H1 (cell line): ENCODE measurements at regions not wholly inside any gene's neighbourhood (a gene's known extent, or its start where the extent isn't known, plus 50 kb on each side); places are given as distances from the start of the nearest gene placed in this dataset.

Source experiments
- CTCF ChIA-PET: fragments of 300-600 bp; sonication (Branson Sonifier 250); formaldehyde crosslinking; loops from one replicate; lab custom pipeline; 2021; ENCODE audit not compliant: partially characterized antibody; lab: Charles Lee
- POLR2A ChIA-PET: fragments of 300-600 bp; sonication (Branson Sonifier 250); formaldehyde crosslinking; loops from one replicate; lab custom pipeline; 2021; ENCODE audit warnings: inconsistent platforms; ENCODE audit not compliant: partially characterized antibody; lab: Charles Lee
- DNase-seq, 2 experiments: peaks; one replicate each; pipeline versions ENCODE4 v3.0.0 to v3.0.0-alpha.2; 2010 to 2022; ENCODE audit warnings: low spot score in 2 of 2, low read depth in 1 of 2, mixed read lengths in 1 of 2
- FAIRE-seq: peaks from 2 replicates; lab custom pipeline; 2011; peaks lifted over from hg19 to GRCh38; lab: Jason Lieb, UNC
- H2AFZ ChIP-seq: 2 replicates; pipeline ENCODE4 v1.8.1; 2012; ENCODE audit warnings: low read length, inconsistent platforms
- H2AK5ac ChIP-seq: 2 replicates; pipeline ENCODE4 v1.6.1; 2013; ENCODE audit warnings: low read depth, low read length
- H2BK120ac ChIP-seq: replicated peaks from 2 replicates; pipeline ENCODE3; 2013; ENCODE audit warnings: low read depth, low read length, inconsistent platforms
- H2BK12ac ChIP-seq: 2 replicates; pipeline ENCODE4 v1.6.1; 2013; ENCODE audit warnings: low read depth, low read length
- H2BK15ac ChIP-seq: 2 replicates; pipeline ENCODE4 v1.6.1; 2013; ENCODE audit warnings: low read length
- H2BK20ac ChIP-seq: 2 replicates; pipeline ENCODE4 v1.6.1; 2013; ENCODE audit warnings: low read length
- H2BK5ac ChIP-seq: 2 replicates; pipeline ENCODE4 v1.6.1; 2013; ENCODE audit warnings: low read depth, low read length
- H3K14ac ChIP-seq: 2 replicates; pipeline ENCODE4 v1.6.1; 2013; ENCODE audit warnings: inconsistent platforms; ENCODE audit not compliant: insufficient read length
- H3K18ac ChIP-seq: 2 replicates; pipeline ENCODE4 v1.6.1; 2013; ENCODE audit warnings: low read length; ENCODE audit errors: extremely low read depth
- H3K23ac ChIP-seq: 2 replicates; pipeline ENCODE4 v1.6.1; 2013; ENCODE audit warnings: inconsistent platforms; ENCODE audit not compliant: insufficient read length
- H3K23me2 ChIP-seq: 2 replicates; pipeline ENCODE4 v1.6.1; 2013; ENCODE audit warnings: low read depth, low read length
- H3K27ac ChIP-seq: 2 replicates; pipeline ENCODE4 v1.6.1; 2011; ENCODE audit warnings: low read depth, low read length, inconsistent platforms
- H3K27me3 ChIP-seq, 4 experiments: replicated peaks in 1 of 4; 1 replicate in 1 of 4; 2 replicates in 3 of 4; pipeline versions ENCODE4 v1.6.1 to v1.8.1; 2011 to 2013; ENCODE audit warnings: low read length in 3 of 4, mild to moderate bottlenecking in 3 of 4, inconsistent platforms in 2 of 4, mixed read lengths in 2 of 4, moderate library complexity in 1 of 4; ENCODE audit not compliant: control insufficient read depth in 3 of 4, insufficient read depth in 3 of 4; ENCODE audit errors: extremely low read depth in 1 of 4
- H3K36me3 ChIP-seq, 4 experiments: 2 replicates each; pipeline versions ENCODE4 v1.6.1 to v1.8.1; 2011 to 2013; ENCODE audit warnings: mild to moderate bottlenecking in 4 of 4, low read length in 3 of 4, moderate library complexity in 2 of 4, control low read depth in 1 of 4, inconsistent platforms in 1 of 4; ENCODE audit not compliant: insufficient read depth in 4 of 4, control insufficient read depth in 2 of 4
- H3K4ac ChIP-seq: replicated peaks from 2 replicates; pipeline ENCODE3; 2013; ENCODE audit warnings: low read length, low read depth, mixed read lengths, inconsistent platforms; ENCODE audit not compliant: insufficient read length
- H3K4me1 ChIP-seq, 4 experiments: replicated peaks in 1 of 4; 1 replicate in 1 of 4; 2 replicates in 3 of 4; pipeline versions ENCODE4 v1.6.1 to v1.8.1; 2011 to 2013; ENCODE audit warnings: low read length in 3 of 4, inconsistent platforms in 2 of 4, mixed read lengths in 1 of 4; ENCODE audit not compliant: insufficient read depth in 4 of 4, control insufficient read depth in 3 of 4
- H3K4me2 ChIP-seq, 2 experiments: 2 replicates each; pipeline versions ENCODE4 v1.6.1 to v1.8.1; 2011 to 2013; ENCODE audit warnings: low read depth in 2 of 2, low read length in 2 of 2, control low read depth in 1 of 2, inconsistent platforms in 1 of 2, mild to moderate bottlenecking in 1 of 2; ENCODE audit not compliant: insufficient read depth in 1 of 2
- H3K4me3 ChIP-seq, 4 experiments: fragments of 200-600, 300-600 bp in 1 of 4; sonication (generic), shearing (Covaris generic), sonication (Bioruptor Twin) in 1 of 4; 2 replicates each; pipeline versions ENCODE4 v1.5.1 to v1.8.1; 2011 to 2016; ENCODE audit warnings: low read length in 4 of 4, low read depth in 3 of 4, control low read depth in 2 of 4, inconsistent platforms in 2 of 4, mild to moderate bottlenecking in 2 of 4, mixed read lengths in 1 of 4, moderate library complexity in 1 of 4; ENCODE audit not compliant: insufficient read depth in 2 of 4; ENCODE audit errors: extremely low read depth in 1 of 4
- H3K56ac ChIP-seq: replicated peaks from 2 replicates; pipeline ENCODE3; 2013; ENCODE audit warnings: low read depth, mild to moderate bottlenecking, mixed read lengths, low read length, inconsistent platforms; ENCODE audit not compliant: insufficient read length
- H3K79me1 ChIP-seq: 2 replicates; pipeline ENCODE4 v1.6.1; 2013; ENCODE audit warnings: low read depth, low read length, control low read depth
- H3K79me2 ChIP-seq, 2 experiments: 2 replicates each; pipeline versions ENCODE4 v1.6.1 to v1.8.1; 2012 to 2013; ENCODE audit warnings: low read length in 2 of 2, mild to moderate bottlenecking in 2 of 2, inconsistent platforms in 1 of 2; ENCODE audit not compliant: insufficient read depth in 2 of 2, control insufficient read depth in 1 of 2
- H3K9ac ChIP-seq, 4 experiments: replicated peaks in 1 of 4; 1 replicate in 1 of 4; 2 replicates in 3 of 4; pipeline versions ENCODE4 v1.6.1 to v1.8.1; 2011 to 2013; ENCODE audit warnings: low read depth in 3 of 4, low read length in 3 of 4, control low read depth in 2 of 4, mild to moderate bottlenecking in 2 of 4, moderate library complexity in 2 of 4, inconsistent platforms in 1 of 4; ENCODE audit errors: extremely low read depth in 1 of 4
- H3K9me3 ChIP-seq, 2 experiments: 2 replicates each; pipeline versions ENCODE4 v1.6.1 to v1.8.1; 2012 to 2013; ENCODE audit warnings: mild to moderate bottlenecking in 2 of 2, moderate library complexity in 2 of 2, control low read depth in 1 of 2, inconsistent platforms in 1 of 2, low read depth in 1 of 2, low read length in 1 of 2, mixed read lengths in 1 of 2; ENCODE audit not compliant: insufficient read depth in 2 of 2
- H4K20me1 ChIP-seq, 2 experiments: replicated peaks in 1 of 2; 2 replicates each; pipeline versions ENCODE3 to v1.8.1; 2011 to 2013; ENCODE audit warnings: inconsistent platforms in 2 of 2, low read length in 2 of 2, mild to moderate bottlenecking in 1 of 2; ENCODE audit not compliant: insufficient read depth in 2 of 2, control insufficient read depth in 1 of 2
- H4K5ac ChIP-seq: 2 replicates; pipeline ENCODE4 v1.6.1; 2013; ENCODE audit warnings: low read length, low read depth, mixed read lengths, inconsistent platforms; ENCODE audit not compliant: insufficient read length
- H4K8ac ChIP-seq: 2 replicates; pipeline ENCODE4 v1.8.0; 2013; ENCODE audit warnings: mild to moderate bottlenecking, moderate library complexity, low read length, inconsistent platforms; ENCODE audit not compliant: insufficient read depth; ENCODE audit errors: extremely low read depth
- H4K91ac ChIP-seq: replicated peaks from 2 replicates; pipeline ENCODE3; 2013; ENCODE audit warnings: low read length, mixed read lengths, inconsistent platforms; ENCODE audit not compliant: insufficient read length
- BCL11A ChIP-seq, 2 experiments: IDR thresholded peaks; one replicate each; pipeline ENCODE4 v1.6.1; 2011; ENCODE audit warnings: low read depth in 2 of 2, low read length in 2 of 2, mild to moderate bottlenecking in 2 of 2
- BRCA1 ChIP-seq: IDR thresholded peaks from 2 replicates; pipeline ENCODE4 v1.6.1; 2012; ENCODE audit warnings: low read depth, low read length, improper control_type of control experiment
- CTBP2 ChIP-seq: IDR thresholded peaks from 2 replicates; pipeline ENCODE4 v1.7.0; 2011; ENCODE audit warnings: borderline replicate concordance, mild to moderate bottlenecking, moderate library complexity, mixed read lengths, low read length; ENCODE audit not compliant: insufficient read depth, insufficient read length
- EZH2 ChIP-seq: fragments of 200-600 bp; sonication (generic); IDR thresholded peaks from 2 replicates; pipeline ENCODE4 v1.7.1; 2012; ENCODE audit warnings: low read depth, mild to moderate bottlenecking, moderate library complexity, low read length, inconsistent platforms; ENCODE audit not compliant: severe bottlenecking
- GTF2F1 ChIP-seq: IDR thresholded peaks from 2 replicates; pipeline ENCODE4 v1.6.1; 2012; ENCODE audit warnings: low read depth, low read length, improper control_type of control experiment, borderline replicate concordance
- POU5F1 ChIP-seq: IDR thresholded peaks from 2 replicates; pipeline ENCODE4 v1.6.1; 2011; ENCODE audit warnings: low read depth, mild to moderate bottlenecking, low read length, moderate library complexity
- RFX5 ChIP-seq: IDR thresholded peaks from 2 replicates; pipeline ENCODE4 v1.6.1; 2011; ENCODE audit warnings: low read depth, low read length, improper control_type of control experiment, borderline replicate concordance
- RNF2 ChIP-seq: fragments of 200-900, 300-1000 bp; sonication (generic); IDR thresholded peaks from 2 replicates; pipeline ENCODE4 v1.7.1; 2016; ENCODE audit warnings: borderline replicate concordance, low read depth, mild to moderate bottlenecking, antibody characterized with exemption, low read length; ENCODE audit not compliant: poor library complexity, severe bottlenecking; ENCODE audit errors: missing control alignments
- SIX5 ChIP-seq: IDR thresholded peaks from 2 replicates; pipeline ENCODE4 v1.6.1; 2011; ENCODE audit warnings: mild to moderate bottlenecking, low read depth, low read length
- TAF1 ChIP-seq: IDR thresholded peaks from 2 replicates; pipeline ENCODE4 v1.6.1; 2011; ENCODE audit warnings: mild to moderate bottlenecking, low read depth, low read length
- WGBS, 2 experiments: shearing (Covaris generic) in 1 of 2; methylation state at CpG; one replicate each; pipeline versions ENCODE4 v1.1.6 to v1.1.7; 2013 to 2015; ENCODE audit warnings: low lambda C conversion rate in 2 of 2, mixed read lengths in 2 of 2, inconsistent platforms in 1 of 2, low coverage in 1 of 2, missing lambda C conversion rate in 1 of 2; ENCODE audit not compliant: insufficient replicate concordance in 2 of 2, insufficient coverage in 1 of 2, insufficient read length in 1 of 2; ENCODE audit errors: extremely low coverage in 1 of 2, missing lambda C conversion rate in 1 of 2; 5-methylcytosine and 5-hydroxymethylcytosine counted together

- H2AK5ac ChIP-seq, result no peak overlapping the region
- H3K18ac ChIP-seq, result no peak overlapping the region
- H3K14ac ChIP-seq, result no peak overlapping the region
- H2AFZ ChIP-seq, result no peak overlapping the region
- FAIRE-seq (no peak), DNase-seq (no peak)
- H3K36me3 ChIP-seq, result no peaks in the 10 kb centered on the region
- H3K9ac ChIP-seq, result no peak overlapping the region
- H2BK120ac ChIP-seq, result no peak overlapping the region
- no peak overlapping the region for H4K5ac ChIP-seq
- WGBS, 2 experiments, result 98% methylated on average over 3 of the region's 3 CpGs; no CpG with 5 or more reads in 1 of the 2 experiments
- no peak overlapping the region for H4K8ac ChIP-seq
- no peaks in the 10 kb centered on the region for H3K27me3 ChIP-seq
- H3K9me3 ChIP-seq, result no peaks in the 10 kb centered on the region
- no peak overlapping the region for H3K23ac ChIP-seq
- H3K27ac ChIP-seq, result no peak overlapping the region
- ChIA-PET POLR2A (no interaction called here), CTCF (interaction anchor here (1.4 kb wide), 1 partner anchor 15 kb away, joined by 3 read pairs; no protein-coding TSS in a partner anchor)
- no peak overlapping the region for H2BK12ac ChIP-seq
- no peak overlapping the region for H4K91ac ChIP-seq
- H2BK20ac ChIP-seq, result no peak overlapping the region
- H3K4me2 ChIP-seq, result no peak overlapping the region
- no peak overlapping the region for H3K56ac ChIP-seq
- H3K4me1 ChIP-seq, result no peaks in the 10 kb centered on the region
- no peak overlapping the region for H2BK15ac ChIP-seq
- H4K20me1 ChIP-seq, result no peaks in the 10 kb centered on the region
- H3K4me3 ChIP-seq, result no peak overlapping the region
- no peak overlapping the region for H3K4ac ChIP-seq
- H3K79me2 ChIP-seq, result no peaks in the 10 kb centered on the region
- no peaks in the 10 kb centered on the region for H3K23me2 ChIP-seq
- no peak overlapping the region for H2BK5ac ChIP-seq
- H3K79me1 ChIP-seq, result no peaks in the 10 kb centered on the region
- TF ChIP-seq RNF2 (no peak), BCL11A (IDR thresholded peaks at IDR 0.05; ENCODE audit: low read depth in 2 of 2, low read length in 2 of 2) (no peak), BRCA1 (no peak), EZH2 (no peak), RFX5 (no peak), TAF1 (no peak), SIX5 (no peak), CTBP2 (no peak), POU5F1 (no peak), GTF2F1 (no peak)
These were observed 180.7 kb upstream of the GRM7 start for GRCh38 chr3:6680119-6680806.
